H9 (cell line): ENCODE measurements at regions not wholly inside any gene's neighbourhood (a gene's known extent, or its start where the extent isn't known, plus 50 kb on each side); places are given as distances from the start of the nearest gene placed in this dataset.

Experiments
- DNase-seq: peaks from one replicate; pipeline ENCODE4 v3.0.0-alpha.2; 2017
- H2AFZ ChIP-seq: one replicate; pipeline ENCODE4 v1.6.1; 2013; ENCODE audit warnings: mild to moderate bottlenecking, low read length, control low read depth, moderate library complexity
- H2AK5ac ChIP-seq: 2 replicates; pipeline ENCODE4 v1.6.1; 2013; ENCODE audit warnings: low read length, control low read depth, mixed read lengths; ENCODE audit not compliant: insufficient read length
- H2BK120ac ChIP-seq: one replicate; pipeline ENCODE4 v1.6.1; 2013; ENCODE audit warnings: low read depth, mild to moderate bottlenecking, low read length, control low read depth, inconsistent platforms; ENCODE audit not compliant: poor library complexity, severe bottlenecking
- H2BK12ac ChIP-seq: 2 replicates; pipeline ENCODE4 v1.6.1; 2013; ENCODE audit warnings: low read length, control low read depth, mixed read lengths, low read depth; ENCODE audit not compliant: insufficient read length
- H2BK15ac ChIP-seq: 2 replicates; pipeline ENCODE4 v1.6.1; 2013; ENCODE audit warnings: low read depth, low read length, control low read depth
- H2BK20ac ChIP-seq: one replicate; pipeline ENCODE4 v1.6.1; 2013; ENCODE audit warnings: low read depth, mild to moderate bottlenecking, low read length, control low read depth, inconsistent platforms; ENCODE audit not compliant: poor library complexity, severe bottlenecking
- H2BK5ac ChIP-seq: 2 replicates; pipeline ENCODE4 v1.6.1; 2013; ENCODE audit warnings: low read length, control low read depth, mixed read lengths; ENCODE audit not compliant: insufficient read length
- H3K14ac ChIP-seq: 2 replicates; pipeline ENCODE4 v1.6.1; 2013; ENCODE audit warnings: low read length, control low read depth; ENCODE audit not compliant: insufficient read depth
- H3K18ac ChIP-seq: 2 replicates; pipeline ENCODE4 v1.6.1; 2013; ENCODE audit warnings: low read depth, mild to moderate bottlenecking, mixed read lengths, low read length, control low read depth; ENCODE audit not compliant: insufficient read length
- H3K23ac ChIP-seq: 2 replicates; pipeline ENCODE4 v1.6.1; 2013; ENCODE audit warnings: low read length, control low read depth, mixed read lengths, low read depth; ENCODE audit not compliant: insufficient read length
- H3K23me2 ChIP-seq: 2 replicates; pipeline ENCODE4 v1.6.1; 2013; ENCODE audit warnings: low read depth, mild to moderate bottlenecking, mixed read lengths, low read length, control low read depth; ENCODE audit not compliant: insufficient read length, poor library complexity, severe bottlenecking
- H3K27ac ChIP-seq: 2 replicates; pipeline ENCODE4 v1.5.1; 2013; ENCODE audit warnings: low read length, control low read depth, mixed read lengths, low read depth; ENCODE audit not compliant: insufficient read length
- H3K27me3 ChIP-seq: 2 replicates; pipeline ENCODE4 v1.6.1; 2013; ENCODE audit warnings: low read length, control low read depth, inconsistent platforms; ENCODE audit not compliant: insufficient read depth
- H3K4ac ChIP-seq: 2 replicates; pipeline ENCODE4 v1.6.1; 2013; ENCODE audit warnings: low read depth, mild to moderate bottlenecking, control low read depth, inconsistent platforms, low read length, moderate library complexity
- H3K4me1 ChIP-seq: 2 replicates; pipeline ENCODE4 v1.6.1; 2013; ENCODE audit warnings: low read length, control low read depth, inconsistent platforms; ENCODE audit not compliant: insufficient read depth
- H3K4me2 ChIP-seq: 2 replicates; pipeline ENCODE4 v1.6.1; 2013; ENCODE audit warnings: low read length, control low read depth, mixed read lengths; ENCODE audit not compliant: insufficient read length, insufficient read depth
- H3K56ac ChIP-seq: 2 replicates; pipeline ENCODE4 v1.6.1; 2013; ENCODE audit warnings: low read depth, mild to moderate bottlenecking, mixed read lengths, low read length, control low read depth; ENCODE audit not compliant: insufficient read length
- H3K79me1 ChIP-seq: 2 replicates; pipeline ENCODE4 v1.6.1; 2013; ENCODE audit warnings: low read depth, mild to moderate bottlenecking, moderate library complexity, low read length, control low read depth, inconsistent platforms; ENCODE audit not compliant: insufficient read depth, poor library complexity, severe bottlenecking
- H3K79me2 ChIP-seq: 2 replicates; pipeline ENCODE4 v1.6.1; 2013; ENCODE audit warnings: low read length, control low read depth, inconsistent platforms; ENCODE audit not compliant: insufficient read depth
- H3K9ac ChIP-seq: 2 replicates; pipeline ENCODE4 v1.6.1; 2013; ENCODE audit warnings: low read length, control low read depth, mixed read lengths; ENCODE audit not compliant: insufficient read length; ENCODE audit errors: extremely low read depth
- H3K9me3 ChIP-seq: one replicate; pipeline ENCODE4 v1.6.1; 2013; ENCODE audit warnings: low read depth, low read length, inconsistent platforms; ENCODE audit not compliant: control insufficient read depth
- H3T11ph ChIP-seq: one replicate; pipeline ENCODE4 v1.6.1; 2013; ENCODE audit warnings: mild to moderate bottlenecking, low read length, control low read depth, inconsistent platforms
- H4K20me1 ChIP-seq: one replicate; pipeline ENCODE4 v1.6.1; 2013; ENCODE audit not compliant: control insufficient read depth, insufficient read length, insufficient read depth
- H4K5ac ChIP-seq: 2 replicates; pipeline ENCODE4 v1.6.1; 2013; ENCODE audit warnings: low read depth, mild to moderate bottlenecking, mixed read lengths, low read length, control low read depth; ENCODE audit not compliant: insufficient read length
- H4K8ac ChIP-seq: replicated peaks from 2 replicates; pipeline ENCODE4 v1.6.1; 2013; ENCODE audit warnings: low read length, control low read depth, mixed read lengths, low read depth; ENCODE audit not compliant: insufficient read length
- H4K91ac ChIP-seq: 2 replicates; pipeline ENCODE4 v1.6.1; 2013; ENCODE audit warnings: low read depth, mild to moderate bottlenecking, moderate library complexity, mixed read lengths, low read length, control low read depth; ENCODE audit not compliant: insufficient read length
- H3K27ac Mint-ChIP-seq, 3 experiments: 2 replicates in 2 of 3; 3 replicates in 1 of 3; pipeline ENCODE4 v1.8.0; 2020 to 2021; ENCODE audit warnings: mixed read lengths in 3 of 3, mild to moderate bottlenecking in 1 of 3, moderate library complexity in 1 of 3
- H3K27me3 Mint-ChIP-seq: 2 replicates; pipeline ENCODE4 v1.8.0; 2021; ENCODE audit warnings: low read depth, mild to moderate bottlenecking, moderate library complexity, mixed read lengths
- H3K36me3 Mint-ChIP-seq, 3 experiments: 2 replicates in 2 of 3; 3 replicates in 1 of 3; pipeline ENCODE4 v1.8.0; 2020 to 2021; ENCODE audit warnings: low read depth in 3 of 3, mixed read lengths in 3 of 3; ENCODE audit not compliant: insufficient read depth in 1 of 3
- H3K4me1 Mint-ChIP-seq, 2 experiments: 2 replicates each; pipeline ENCODE4 v1.8.0; 2020; ENCODE audit warnings: mixed read lengths in 2 of 2
- H3K4me3 Mint-ChIP-seq, 2 experiments: 2 replicates in 1 of 2; 3 replicates in 1 of 2; pipeline ENCODE4 v1.8.0; 2020 to 2021; ENCODE audit warnings: mild to moderate bottlenecking in 2 of 2, mixed read lengths in 2 of 2, moderate library complexity in 1 of 2
- H3K9me3 Mint-ChIP-seq, 2 experiments: 2 replicates in 1 of 2; 3 replicates in 1 of 2; pipeline ENCODE4 v1.8.0; 2020; ENCODE audit warnings: mild to moderate bottlenecking in 2 of 2, mixed read lengths in 2 of 2, moderate library complexity in 1 of 2
- WGBS: extraction: QIAGEN DNeasy Blood & Tissue Kit; methylation state at CpG from one replicate; pipeline ENCODE4 v1.1.7; 2013; ENCODE audit warnings: missing lambda C conversion rate, low lambda C conversion rate, mixed read lengths; ENCODE audit not compliant: insufficient read length; ENCODE audit errors: extremely low coverage; 5-methylcytosine and 5-hydroxymethylcytosine counted together
- TF ChIP-seq, protein P1 (sequence below): fragments of 200-600 bp; sonication (generic); conservative IDR thresholded peaks from 3 replicates; pipeline ENCODE4 v1.8.0; 2021; ENCODE audit warnings: antibody characterized with exemption, mild to moderate bottlenecking

GRCh38 chr5:121706686-121707085, 145.0 kb upstream of the FTMT start:
- Histone ChIP-seq H3T11ph (no peak overlapping the region), H2BK15ac (no peak overlapping the region), H2BK5ac (no peak overlapping the region), H3K9ac (no peak overlapping the region), H3K18ac (no peak overlapping the region), H2AK5ac (no peak overlapping the region), H4K20me1 (no peaks in the 10 kb centered on the region), H3K27me3 (no peaks in the 10 kb centered on the region), H4K8ac (no peak overlapping the region), H4K5ac (no peak overlapping the region), H3K9me3 (no peaks in the 10 kb centered on the region), H3K79me1 (no peaks in the 10 kb centered on the region), H3K79me2 (no peaks in the 10 kb centered on the region), H4K91ac (no peak overlapping the region), H3K23me2 (no peaks in the 10 kb centered on the region), H3K4ac (no peak overlapping the region), H2BK120ac (no peak overlapping the region), H2AFZ (no peak overlapping the region), H2BK20ac (no peak overlapping the region), H3K23ac (no peak overlapping the region), H3K56ac (no peak overlapping the region), H2BK12ac (no peak overlapping the region), H3K14ac (no peak overlapping the region), H3K27ac (no peak overlapping the region), H3K4me1 (no peaks in the 10 kb centered on the region), H3K4me2 (no peak overlapping the region)
- Mint-ChIP-seq H3K27me3 (no peaks in the 10 kb centered on the region), H3K9me3 (no peaks in the 10 kb centered on the region), H3K4me3 (no peak overlapping the region), H3K36me3 (no peaks in the 10 kb centered on the region), H3K4me1 (no peaks in the 10 kb centered on the region), H3K27ac (no peak overlapping the region)
- TF ChIP-seq, protein P1, sequence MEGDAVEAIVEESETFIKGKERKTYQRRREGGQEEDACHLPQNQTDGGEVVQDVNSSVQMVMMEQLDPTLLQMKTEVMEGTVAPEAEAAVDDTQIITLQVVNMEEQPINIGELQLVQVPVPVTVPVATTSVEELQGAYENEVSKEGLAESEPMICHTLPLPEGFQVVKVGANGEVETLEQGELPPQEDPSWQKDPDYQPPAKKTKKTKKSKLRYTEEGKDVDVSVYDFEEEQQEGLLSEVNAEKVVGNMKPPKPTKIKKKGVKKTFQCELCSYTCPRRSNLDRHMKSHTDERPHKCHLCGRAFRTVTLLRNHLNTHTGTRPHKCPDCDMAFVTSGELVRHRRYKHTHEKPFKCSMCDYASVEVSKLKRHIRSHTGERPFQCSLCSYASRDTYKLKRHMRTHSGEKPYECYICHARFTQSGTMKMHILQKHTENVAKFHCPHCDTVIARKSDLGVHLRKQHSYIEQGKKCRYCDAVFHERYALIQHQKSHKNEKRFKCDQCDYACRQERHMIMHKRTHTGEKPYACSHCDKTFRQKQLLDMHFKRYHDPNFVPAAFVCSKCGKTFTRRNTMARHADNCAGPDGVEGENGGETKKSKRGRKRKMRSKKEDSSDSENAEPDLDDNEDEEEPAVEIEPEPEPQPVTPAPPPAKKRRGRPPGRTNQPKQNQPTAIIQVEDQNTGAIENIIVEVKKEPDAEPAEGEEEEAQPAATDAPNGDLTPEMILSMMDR: no peak
- no peak for DNase-seq
- no CpG with 5 or more reads among the region's 2 CpGs for WGBS
